CD4-positive, alpha-beta T cell (primary cell): ENCODE measurements at regions not wholly inside any gene's neighbourhood (a gene's known extent, or its start where the extent isn't known, plus 50 kb on each side); places are given as distances from the start of the nearest gene placed in this dataset.

ENCODE experiments used
- ATAC-seq: fragments of 200-7000 bp; cut with Tn5 transposase; one replicate; pipeline ENCODE4 v1.10.0; 2022; ENCODE audit warnings: mild to moderate bottlenecking; ENCODE audit not compliant: poor library complexity
- CTCF ChIA-PET: fragments of 350-600 bp; sonication (Branson Sonifier 250); formaldehyde crosslinking; loops from one replicate; lab custom pipeline; 2021; ENCODE audit warnings: antibody characterized with exemption, inconsistent platforms; lab: Charles Lee
- POLR2A ChIA-PET: fragments of 350-600 bp; sonication (Branson Sonifier 250); formaldehyde crosslinking; loops from one replicate; lab custom pipeline; 2021; ENCODE audit warnings: antibody characterized with exemption, inconsistent platforms; lab: Charles Lee
- DNase-seq, 14 experiments: peaks; one replicate each; pipeline ENCODE4 v3.0.0-alpha.2; 2013 to 2020; ENCODE audit warnings: mixed read lengths in 2 of 14
- H3K27ac ChIP-seq, 2 donors: one replicate each; pipeline versions ENCODE4 v1.5.1 to v1.7.0; 2013; ENCODE audit warnings: low read length in 2 of 2, low read depth in 1 of 2, mild to moderate bottlenecking in 1 of 2
- H3K27me3 ChIP-seq, 2 experiments: 1 replicate in 1 of 2; 2 replicates in 1 of 2; pipeline versions ENCODE4 v1.6.1 to v1.7.0; 2013; ENCODE audit warnings: low read length in 2 of 2, control low read depth in 1 of 2, mild to moderate bottlenecking in 1 of 2, moderate library complexity in 1 of 2; ENCODE audit not compliant: insufficient read depth in 2 of 2, control insufficient read depth in 1 of 2
- H3K36me3 ChIP-seq: one replicate; pipeline ENCODE4 v1.6.1; 2013; ENCODE audit warnings: low read length, control low read depth; ENCODE audit not compliant: insufficient read depth
- H3K4me1 ChIP-seq: one replicate; pipeline ENCODE4 v1.6.1; 2013; ENCODE audit warnings: low read length, control low read depth; ENCODE audit not compliant: insufficient read depth
- H3K4me3 ChIP-seq: one replicate; pipeline ENCODE4 v1.5.1; 2013; ENCODE audit warnings: mild to moderate bottlenecking, low read length, moderate library complexity
- H3K9me3 ChIP-seq, 2 experiments: 1 replicate in 1 of 2; 2 replicates in 1 of 2; pipeline versions ENCODE4 v1.6.1 to v1.7.0; 2013; ENCODE audit warnings: low read length in 2 of 2, mild to moderate bottlenecking in 2 of 2, control low read depth in 1 of 2, moderate library complexity in 1 of 2; ENCODE audit not compliant: control insufficient read depth in 1 of 2, insufficient read depth in 1 of 2
- H3K27ac Mint-ChIP-seq: one replicate; pipeline ENCODE4 v1.8.0; 2020; ENCODE audit warnings: mixed read lengths
- H3K27me3 Mint-ChIP-seq: one replicate; pipeline ENCODE4 v1.8.0; 2021; ENCODE audit warnings: mixed read lengths
- H3K36me3 Mint-ChIP-seq: one replicate; pipeline ENCODE4 v1.8.0; 2021; ENCODE audit warnings: low read depth, mixed read lengths
- H3K4me1 Mint-ChIP-seq: one replicate; pipeline ENCODE4 v1.8.0; 2021; ENCODE audit warnings: low read depth, mixed read lengths
- H3K4me3 Mint-ChIP-seq: one replicate; pipeline ENCODE4 v1.8.0; 2020; ENCODE audit warnings: mild to moderate bottlenecking, mixed read lengths
- H3K9me3 Mint-ChIP-seq: one replicate; pipeline ENCODE4 v1.8.0; 2020; ENCODE audit warnings: mixed read lengths
- CTCF ChIP-seq: fragments of 200-600 bp; IDR thresholded peaks from one replicate; pipeline ENCODE4 v1.8.0; 2022; ENCODE audit warnings: antibody characterized with exemption, mild to moderate bottlenecking
- intact Hi-C, 2 experiments: fragments of 100-400 bp; cut with DNase I in 1 of 2; cut with micrococcal nuclease in 1 of 2; formaldehyde crosslinking; loops; one replicate each; pipeline versions ENCODE4 v1.15.1 to v1.9.0; 2023 to 2025; cut with DNase I, micrococcal nuclease

DNA sequence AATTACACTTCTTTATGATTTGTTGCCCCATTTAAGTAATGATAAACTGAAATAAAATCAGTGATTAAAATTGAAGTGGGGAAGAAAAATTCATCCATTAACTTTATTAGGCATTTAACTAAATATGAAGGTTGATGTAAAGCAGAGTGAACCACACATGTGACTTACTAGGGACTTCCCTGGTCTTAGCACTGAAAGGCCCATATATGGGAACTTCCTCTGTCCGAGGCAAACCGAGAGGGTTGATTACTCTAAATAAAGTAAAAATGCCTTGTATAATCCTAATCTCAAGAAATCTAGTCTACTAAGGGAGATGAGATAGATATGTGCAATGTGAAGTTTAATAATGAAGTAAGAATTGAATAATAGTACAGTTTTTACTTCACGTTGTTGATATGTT is 403.9 kb upstream of the RPS6KA3 start:
- no peaks in the 10 kb centered on the region for H3K9me3 ChIP-seq
- ATAC-seq (no peak), DNase-seq (no peak)
- POLR2A ChIA-PET: no interaction called here
- Mint-ChIP-seq H3K9me3 (no peaks in the 10 kb centered on the region), H3K27me3 (no peaks in the 10 kb centered on the region), H3K4me1 (no peaks in the 10 kb centered on the region), H3K27ac (no peak overlapping the region), H3K4me3 (no peak overlapping the region), H3K36me3 (no peaks in the 10 kb centered on the region)
- H3K4me1 ChIP-seq: no peaks in the 10 kb centered on the region
- CTCF ChIA-PET: interaction anchor here (1.2 kb wide), 1 partner anchor 37 kb away, joined by 3 read pairs; no protein-coding TSS in a partner anchor
- H3K36me3 ChIP-seq: no peaks in the 10 kb centered on the region
- H3K27me3 ChIP-seq: no peaks in the 10 kb centered on the region
- no peak overlapping the region for H3K4me3 ChIP-seq
- H3K27ac ChIP-seq: no peak overlapping the region
- no peak for TF ChIP-seq CTCF
- intact Hi-C loops: no loop called here

- Mint-ChIP-seq H3K4me1 (no peaks in the 10 kb centered on the region), H3K4me3 (no peak overlapping the region), H3K9me3 (no peaks in the 10 kb centered on the region), H3K27me3 (peaks cover 5% of the 10 kb centered on the region), H3K27ac (no peak overlapping the region), H3K36me3 (no peaks in the 10 kb centered on the region)
- TF ChIP-seq CTCF: no peak
- POLR2A ChIA-PET: no interaction called here
- no peaks in the 10 kb centered on the region for H3K36me3 ChIP-seq
- H3K4me3 ChIP-seq: no peak overlapping the region
- CTCF ChIA-PET: no interaction called here
- H3K4me1 ChIP-seq: no peaks in the 10 kb centered on the region
- intact Hi-C loops: no loop called here
- DNase-seq (no peak), ATAC-seq (no peak)
- H3K27ac ChIP-seq: no peak overlapping the region
- H3K27me3 ChIP-seq: no peaks in the 10 kb centered on the region
- H3K9me3 ChIP-seq: no peaks in the 10 kb centered on the region
Measured at GRCh38 chrX:20668550-20668949, 401.8 kb upstream of the RPS6KA3 start.

DNA sequence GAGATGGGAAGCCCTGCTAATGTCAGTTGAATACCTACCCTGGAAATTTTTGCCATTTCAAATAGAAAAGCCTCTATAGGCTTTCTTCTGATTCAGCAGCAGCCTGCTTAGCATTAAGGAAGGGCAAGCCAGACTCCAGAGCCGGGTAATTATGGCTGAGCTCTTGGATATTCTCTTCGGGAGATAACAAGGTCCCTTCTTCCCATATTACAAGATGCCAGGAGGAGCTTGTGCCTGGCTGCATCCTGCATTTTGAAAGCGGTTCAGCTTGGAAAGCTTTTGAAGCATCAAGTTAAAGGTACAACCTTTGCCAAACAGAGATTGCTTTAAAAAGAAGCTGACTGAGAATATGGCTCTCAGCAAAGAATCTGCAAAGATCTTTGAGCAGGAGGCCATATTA is 399.6 kb upstream of the RPS6KA3 start:
- Histone ChIP-seq H3K36me3 (no peaks in the 10 kb centered on the region), H3K4me1 (no peaks in the 10 kb centered on the region), H3K9me3 (no peaks in the 10 kb centered on the region), H3K4me3 (no peak overlapping the region), H3K27ac (no peak overlapping the region), H3K27me3 (no peaks in the 10 kb centered on the region)
- Mint-ChIP-seq H3K9me3 (no peaks in the 10 kb centered on the region), H3K27me3 (peaks cover 5% of the 10 kb centered on the region), H3K36me3 (no peaks in the 10 kb centered on the region), H3K4me3 (no peak overlapping the region), H3K27ac (no peak overlapping the region), H3K4me1 (no peaks in the 10 kb centered on the region)
- intact Hi-C loops: no loop called here
- POLR2A ChIA-PET: no interaction called here
- TF ChIP-seq CTCF: no peak
- CTCF ChIA-PET: no interaction called here
- no peak for ATAC-seq
- no peak for DNase-seq
